HG02571 (cell line): ENCODE measurements at regions not wholly inside any gene's neighbourhood (a gene's known extent, or its start where the extent isn't known, plus 50 kb on each side); places are given as distances from the start of the nearest gene placed in this dataset.

Experiments used
- ATAC-seq: cut with Tn5 transposase; IDR thresholded peaks from one replicate; pipeline ENCODE4 v1.9.1; 2021; ENCODE audit warnings: mild to moderate bottlenecking, moderate library complexity; ENCODE audit not compliant: unreplicated experiment

DNA sequence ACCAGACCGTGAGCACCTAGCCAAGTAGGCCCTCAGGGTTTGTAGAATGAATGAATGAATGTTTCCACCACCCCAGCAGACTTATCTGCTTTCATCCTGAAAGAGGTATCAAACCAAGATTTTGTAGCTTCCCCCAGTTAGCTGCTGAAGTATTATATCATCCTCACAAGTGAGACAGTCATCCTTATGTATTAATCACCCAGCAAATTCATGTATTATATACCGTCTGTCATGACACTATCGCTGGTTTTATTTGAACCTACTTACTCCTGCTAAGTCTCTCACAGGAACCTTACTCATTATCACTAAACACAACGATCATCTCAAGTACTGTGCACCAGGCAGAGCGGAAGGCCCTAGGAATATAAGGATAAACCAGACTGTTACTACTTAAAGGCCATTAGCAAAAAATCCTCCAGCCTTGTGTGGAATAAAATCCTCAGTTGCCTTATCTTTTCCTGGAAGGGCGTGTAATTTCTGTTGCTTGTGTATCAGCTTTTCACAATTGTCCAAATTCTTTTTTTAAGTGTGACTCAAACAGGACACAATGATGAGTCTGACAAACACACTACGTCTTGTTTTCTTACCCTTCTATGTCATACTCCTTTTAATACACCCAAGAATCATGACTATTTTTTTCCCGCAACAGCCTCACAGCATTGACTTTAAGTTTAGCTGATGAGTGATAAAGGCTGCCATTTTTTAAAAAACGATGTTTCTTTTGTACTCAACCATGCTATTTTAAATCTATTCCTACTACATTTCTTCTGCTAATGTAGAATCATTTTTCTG lies 176.1 kb upstream of the KLF14 start:
- ATAC-seq, result no peak

DNA sequence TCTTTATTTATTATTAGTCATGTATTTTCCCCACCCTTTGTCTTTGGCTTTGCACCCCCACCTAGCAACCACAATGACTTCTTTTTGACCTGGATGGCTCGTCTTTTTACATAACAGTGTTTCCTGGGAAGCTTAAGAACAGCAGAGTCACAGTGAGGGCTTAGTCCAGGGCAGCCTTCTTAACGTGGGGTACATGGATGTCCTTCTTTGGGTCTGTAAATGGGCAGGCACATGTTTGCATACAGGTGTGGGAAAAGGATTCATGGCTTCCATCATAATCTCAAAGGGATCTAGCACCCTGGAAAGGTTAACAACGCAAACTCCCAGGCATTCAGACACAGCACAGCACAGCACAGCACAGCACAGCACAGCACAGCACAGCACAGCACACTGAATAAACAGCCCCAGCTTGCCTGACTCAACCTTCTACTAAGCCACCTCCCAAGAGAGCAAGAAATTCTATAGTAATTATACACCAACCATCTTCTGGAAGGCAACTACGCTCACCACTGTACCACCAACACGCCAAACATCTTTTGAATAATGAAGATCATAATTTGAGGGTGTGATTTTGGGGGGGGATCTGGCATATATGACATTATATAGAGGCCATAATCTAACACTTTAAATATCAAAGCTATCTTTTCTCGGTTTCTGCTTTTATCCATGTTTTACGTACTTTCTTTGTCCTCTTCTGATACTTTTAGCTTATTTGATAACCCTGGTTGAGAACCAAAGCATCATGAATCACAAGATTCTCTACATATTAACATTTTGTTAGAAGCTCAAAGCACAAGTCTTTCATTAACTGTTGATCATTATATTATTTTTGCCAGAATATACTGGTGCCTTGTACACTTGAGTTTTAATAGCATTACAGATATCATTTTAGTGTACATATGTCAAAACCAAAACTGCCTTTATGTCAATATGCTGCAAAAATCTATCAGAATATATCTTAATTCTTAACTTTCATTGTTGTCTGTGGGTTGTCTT lies 177.2 kb upstream of the KLF14 start:
- ATAC-seq, result no peak

DNA sequence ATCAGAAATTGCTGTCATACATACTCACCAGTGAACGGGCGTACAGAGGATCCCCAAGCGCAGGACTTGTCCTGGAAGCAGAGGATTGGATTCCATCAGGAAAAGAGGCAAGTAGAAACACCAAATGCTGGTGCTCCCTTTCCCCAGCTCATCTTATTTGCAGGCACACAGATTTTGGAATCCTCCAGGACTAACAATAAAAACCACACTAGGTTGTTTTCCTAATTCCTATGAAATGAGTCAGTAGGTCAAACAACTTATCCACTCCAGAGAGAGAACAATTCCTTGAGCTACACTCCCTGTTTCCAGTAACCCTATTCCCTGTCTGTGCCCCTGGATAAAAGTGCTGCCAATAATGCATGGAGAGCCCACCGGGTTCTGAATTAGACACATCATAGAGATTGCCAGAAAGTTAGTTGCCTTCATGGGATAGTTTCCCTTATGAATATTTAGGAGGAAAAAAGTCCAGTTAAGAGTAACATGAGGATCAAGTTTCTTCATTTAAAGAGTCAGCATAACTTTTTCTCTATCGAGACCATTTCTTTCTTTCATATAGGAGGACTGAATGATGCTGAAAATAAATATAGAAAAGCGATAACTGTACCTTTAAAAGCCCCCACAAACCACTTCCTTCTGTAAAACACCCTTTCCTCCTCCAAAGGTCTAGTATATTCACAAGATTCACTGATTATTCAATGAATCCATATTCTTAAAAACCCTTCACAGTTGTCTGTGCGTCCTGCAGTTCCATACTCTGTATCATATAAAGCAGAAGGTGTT lies 178.3 kb upstream of the KLF14 start:
- no peak for ATAC-seq

DNA sequence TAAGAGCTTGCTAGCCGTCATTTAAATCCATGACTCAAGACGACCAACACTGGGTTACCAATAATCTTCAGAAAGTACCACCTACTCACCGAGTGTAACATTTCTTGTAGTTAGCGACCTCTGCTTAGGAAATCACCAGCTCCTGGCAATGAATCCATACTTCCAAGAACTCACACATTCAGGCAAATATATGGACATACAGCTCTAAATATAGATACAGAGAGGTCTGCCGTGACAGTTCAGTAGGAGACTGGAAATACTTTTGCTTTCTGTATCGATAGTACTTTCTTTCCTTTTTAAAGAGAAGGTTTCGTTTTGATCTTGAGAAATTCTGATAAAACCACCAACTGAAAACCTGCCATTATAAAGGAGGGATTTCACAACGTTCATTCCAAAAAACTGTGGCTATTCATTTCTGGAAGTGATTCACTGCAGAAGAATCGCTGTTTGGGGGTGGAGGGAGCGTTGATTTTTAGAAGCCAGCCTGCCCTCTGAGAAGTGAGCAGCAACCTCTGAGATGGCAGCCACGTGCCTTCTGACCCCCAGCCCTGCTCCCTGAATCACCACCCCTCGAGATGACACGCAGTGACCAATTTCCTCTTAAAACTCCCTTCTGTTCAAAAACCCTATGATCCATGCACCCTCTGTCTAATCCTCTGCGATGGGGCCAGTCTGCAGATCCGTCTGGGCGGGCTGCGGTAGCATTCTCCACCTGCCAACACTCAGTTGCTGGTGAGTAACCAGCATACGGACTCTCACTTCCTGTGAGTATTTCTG lies 179.0 kb upstream of the KLF14 start:
- ATAC-seq, result peak; percentile 84

DNA sequence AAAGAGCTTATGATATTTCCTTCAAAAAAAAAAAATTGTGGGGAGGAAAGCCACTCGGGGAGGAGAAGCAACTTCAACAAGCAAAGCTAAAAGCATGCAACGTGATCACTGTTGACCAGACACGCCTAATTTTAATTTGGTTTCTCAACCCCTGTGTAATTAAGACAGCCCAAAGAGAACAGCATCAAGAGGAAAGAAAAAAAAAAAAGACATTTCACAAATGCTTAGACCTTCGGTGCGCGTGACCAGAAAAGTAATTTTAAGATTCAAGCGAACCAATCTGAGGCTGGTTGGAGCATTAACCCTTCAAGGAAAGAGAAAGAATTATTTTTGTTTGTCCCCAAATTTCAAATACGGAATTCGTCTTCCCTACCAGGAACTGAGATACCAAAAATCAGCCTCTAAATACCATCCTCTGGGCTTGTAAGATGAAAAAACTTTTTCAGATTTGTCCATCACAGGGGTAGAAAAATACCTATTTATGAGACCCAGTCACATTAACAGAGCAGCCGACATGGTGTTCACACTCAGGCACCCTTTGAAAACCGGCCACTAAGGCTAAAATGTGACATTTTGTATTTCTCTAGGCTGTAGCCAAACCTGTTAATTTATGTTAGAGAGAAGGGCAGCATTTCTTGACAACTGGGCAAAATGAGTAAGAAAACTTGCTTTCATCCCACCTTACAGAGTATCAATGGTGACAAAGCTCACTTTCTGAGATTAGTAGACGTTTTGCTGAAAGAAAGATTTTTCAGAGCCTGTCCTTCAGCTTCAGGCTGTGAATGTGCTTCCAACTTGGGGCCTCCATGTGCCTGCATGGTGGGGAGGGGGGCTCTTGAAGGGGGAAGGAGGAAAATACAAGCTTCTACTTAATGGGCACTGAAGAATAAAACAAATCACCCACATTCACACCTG lies 179.9 kb upstream of the KLF14 start:
- ATAC-seq, result no peak

DNA sequence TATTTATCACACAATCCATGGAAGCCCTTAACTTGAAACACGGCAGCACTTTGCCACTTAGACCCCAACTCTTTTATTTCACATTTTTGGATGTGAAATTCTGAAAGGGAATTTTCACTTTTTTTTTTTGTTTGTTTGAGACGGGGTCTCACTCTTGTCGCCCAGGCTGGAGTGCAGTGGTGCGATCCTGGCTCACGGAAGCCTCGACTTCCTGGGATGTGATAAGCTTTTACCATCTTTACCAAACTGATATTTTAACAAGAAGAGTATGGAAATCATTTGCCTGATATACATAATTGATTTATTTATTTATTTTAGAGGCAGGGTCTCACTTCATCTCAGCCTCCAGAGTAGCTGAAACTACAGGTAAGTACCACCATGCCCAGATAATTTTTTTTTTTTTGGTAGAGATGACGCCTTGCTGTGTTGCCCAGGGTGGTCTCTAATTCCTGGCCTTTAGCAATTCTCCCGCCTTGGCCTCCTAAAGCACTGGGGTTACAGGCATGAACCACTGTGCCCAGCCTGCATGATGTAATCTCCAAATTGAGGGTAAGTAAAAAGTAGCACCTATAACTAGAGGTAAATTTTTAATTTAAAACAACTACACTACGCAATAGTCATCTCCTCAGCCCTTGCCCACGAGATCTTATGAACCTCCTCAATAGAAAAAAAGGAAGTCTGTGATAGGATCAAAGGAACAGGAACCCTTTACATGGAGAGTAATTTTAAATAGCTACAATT lies 180.7 kb upstream of the KLF14 start:
- ATAC-seq, result no peak

DNA sequence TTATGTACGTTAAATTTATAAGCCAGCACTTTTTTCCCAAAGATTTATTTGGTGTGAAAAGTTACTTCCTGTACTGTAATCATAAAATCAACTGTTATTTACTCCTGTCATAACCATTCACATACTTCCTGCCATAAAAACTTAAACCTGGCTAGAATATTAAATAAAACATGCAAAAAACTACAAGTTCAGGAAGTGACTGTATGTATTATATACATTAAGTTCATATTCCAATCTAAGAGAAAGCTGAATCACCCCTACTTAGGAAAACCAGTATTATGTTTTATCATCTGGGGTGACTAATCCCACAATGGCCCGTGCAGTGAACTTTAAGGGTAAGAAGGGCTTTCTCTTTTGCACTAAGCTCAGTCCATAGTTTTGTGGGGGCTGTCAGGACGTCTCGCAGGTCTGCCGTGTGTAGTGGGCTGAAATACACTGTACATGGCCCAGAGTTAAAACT lies 183.7 kb upstream of the KLF14 start:
- no peak for ATAC-seq

DNA sequence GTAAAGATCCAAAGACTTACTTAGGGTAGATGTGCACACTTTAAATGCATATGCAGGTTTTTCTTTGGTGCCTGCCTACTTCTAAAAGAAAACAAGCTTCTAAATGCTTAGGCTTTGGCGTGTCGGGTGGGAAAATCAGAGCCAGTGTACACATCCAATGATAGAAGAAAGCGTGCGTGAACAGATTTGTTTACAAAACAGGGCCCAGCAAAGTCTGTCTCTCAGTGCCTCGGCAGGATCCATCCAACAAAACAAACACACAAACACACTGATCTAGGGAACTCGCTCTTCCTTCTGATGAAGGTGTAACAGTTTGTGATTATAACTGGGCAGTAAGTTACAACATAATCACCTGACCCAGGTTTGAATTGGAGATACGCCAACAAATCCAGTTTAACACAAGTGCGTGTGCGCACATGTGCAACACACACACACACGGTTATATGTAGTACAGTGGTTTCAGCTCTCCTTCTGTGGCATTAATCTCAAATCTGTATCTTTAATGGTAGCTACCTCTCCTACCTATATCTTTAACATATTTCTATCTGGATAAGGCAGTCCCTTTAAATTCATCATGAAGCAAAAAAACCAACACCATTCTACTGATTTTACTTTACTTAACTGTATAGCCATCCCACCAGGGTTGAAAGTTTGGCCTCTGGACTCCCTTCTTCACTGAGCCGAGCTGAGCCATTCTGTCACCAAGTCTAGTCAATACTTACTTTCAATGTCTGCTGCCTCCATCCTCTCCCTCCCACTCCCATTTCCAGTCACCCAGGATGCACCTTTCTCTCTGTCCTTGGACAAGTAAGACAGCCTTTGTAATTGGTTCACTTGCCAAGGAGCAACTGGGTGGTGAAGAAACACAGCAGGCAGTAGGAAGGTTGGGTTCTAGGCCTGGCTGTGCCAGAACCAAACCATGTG lies 184.4 kb upstream of the KLF14 start:
- ATAC-seq, result no peak

DNA sequence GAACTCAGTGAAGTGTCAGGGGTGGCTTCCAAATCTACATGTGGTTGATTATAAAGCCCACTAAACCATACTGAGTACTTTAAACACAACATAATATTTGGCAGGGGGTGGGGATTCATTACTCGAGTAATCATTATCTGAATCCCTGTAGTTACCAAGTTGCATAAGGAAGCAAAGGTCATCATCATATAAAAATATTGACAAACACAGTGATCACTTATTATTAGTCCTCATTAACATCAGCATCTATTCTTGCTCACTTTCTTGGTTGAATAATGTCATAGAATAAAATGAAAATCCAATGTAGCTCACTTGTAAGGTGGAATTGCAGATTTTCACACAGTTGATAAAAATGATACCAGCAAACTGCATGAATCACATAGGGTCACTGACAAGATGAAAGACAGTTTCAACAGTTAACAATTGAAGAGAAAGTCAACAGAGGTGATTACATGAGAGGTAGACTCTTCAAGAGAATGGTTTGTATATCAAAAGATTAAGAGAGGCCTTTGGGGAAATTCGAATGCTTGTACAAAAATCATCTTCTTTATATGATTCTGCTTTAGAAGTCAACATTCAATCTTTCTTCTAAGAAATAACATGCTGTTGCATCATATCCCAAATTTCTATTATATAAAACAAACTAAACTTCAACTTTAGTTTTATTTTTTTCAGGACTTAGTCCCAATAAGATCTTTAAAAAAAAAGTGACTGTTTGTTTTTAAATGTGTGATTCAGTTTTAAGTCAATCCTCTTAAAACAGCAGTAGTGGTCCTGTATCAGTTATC lies 185.5 kb upstream of the KLF14 start:
- no peak for ATAC-seq

DNA sequence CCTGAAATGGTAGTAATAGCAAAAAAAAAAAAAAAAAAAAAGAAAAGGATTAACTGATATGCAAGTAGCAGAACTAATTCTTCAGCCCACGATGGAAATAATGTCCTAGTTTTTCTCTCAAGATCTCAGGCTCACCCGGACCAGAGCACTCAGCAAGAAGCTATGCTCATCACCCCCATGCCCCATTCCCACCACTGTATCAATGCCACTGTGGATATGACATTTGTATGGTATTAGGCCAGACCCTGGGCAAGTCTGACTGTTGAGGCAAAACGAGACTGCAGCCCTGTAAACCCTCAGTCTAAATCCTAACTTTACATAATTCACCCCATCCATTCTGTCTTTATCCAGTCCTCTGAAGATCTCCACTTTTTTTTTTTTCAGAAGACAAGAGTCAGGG lies 186.1 kb upstream of the KLF14 start:
- ATAC-seq, result no peak

DNA sequence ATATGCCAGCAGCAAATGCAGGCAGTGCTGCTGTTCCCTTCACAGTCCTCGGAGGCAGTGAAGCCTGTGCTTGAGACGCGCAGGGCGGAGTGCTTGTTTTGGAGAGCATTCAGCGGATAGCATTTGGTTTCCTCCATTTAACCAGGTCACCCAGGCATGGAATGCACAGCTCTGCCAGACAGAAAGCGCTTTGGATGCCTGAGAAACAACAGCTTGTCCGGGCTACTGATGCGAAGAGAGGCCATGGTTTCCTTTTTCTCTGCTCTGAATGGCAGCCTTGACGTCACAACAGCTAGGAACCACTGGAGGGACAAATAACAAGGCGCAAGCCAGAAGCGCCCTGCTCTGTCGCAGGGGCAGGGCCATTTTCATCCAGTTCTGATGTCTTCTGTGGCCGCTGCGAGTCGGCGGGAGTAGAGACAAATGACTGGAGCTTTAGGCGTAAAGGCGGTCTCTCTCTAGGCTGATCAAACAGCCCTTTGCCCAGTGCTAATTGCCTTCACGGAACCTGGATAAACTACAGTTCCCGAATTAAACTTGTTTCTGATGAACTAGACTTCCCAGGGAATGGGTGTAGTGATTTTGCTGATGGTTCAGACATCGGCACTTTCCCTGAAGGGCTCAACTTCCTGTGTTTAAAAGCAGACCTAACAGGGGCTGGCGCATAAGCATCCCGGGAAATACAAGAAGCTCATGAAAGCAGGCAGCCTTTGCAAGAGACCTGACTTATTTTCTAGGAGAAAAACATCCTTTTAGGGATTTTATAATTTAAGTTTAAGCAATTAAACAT lies 187.6 kb upstream of the KLF14 start:
- no peak for ATAC-seq

DNA sequence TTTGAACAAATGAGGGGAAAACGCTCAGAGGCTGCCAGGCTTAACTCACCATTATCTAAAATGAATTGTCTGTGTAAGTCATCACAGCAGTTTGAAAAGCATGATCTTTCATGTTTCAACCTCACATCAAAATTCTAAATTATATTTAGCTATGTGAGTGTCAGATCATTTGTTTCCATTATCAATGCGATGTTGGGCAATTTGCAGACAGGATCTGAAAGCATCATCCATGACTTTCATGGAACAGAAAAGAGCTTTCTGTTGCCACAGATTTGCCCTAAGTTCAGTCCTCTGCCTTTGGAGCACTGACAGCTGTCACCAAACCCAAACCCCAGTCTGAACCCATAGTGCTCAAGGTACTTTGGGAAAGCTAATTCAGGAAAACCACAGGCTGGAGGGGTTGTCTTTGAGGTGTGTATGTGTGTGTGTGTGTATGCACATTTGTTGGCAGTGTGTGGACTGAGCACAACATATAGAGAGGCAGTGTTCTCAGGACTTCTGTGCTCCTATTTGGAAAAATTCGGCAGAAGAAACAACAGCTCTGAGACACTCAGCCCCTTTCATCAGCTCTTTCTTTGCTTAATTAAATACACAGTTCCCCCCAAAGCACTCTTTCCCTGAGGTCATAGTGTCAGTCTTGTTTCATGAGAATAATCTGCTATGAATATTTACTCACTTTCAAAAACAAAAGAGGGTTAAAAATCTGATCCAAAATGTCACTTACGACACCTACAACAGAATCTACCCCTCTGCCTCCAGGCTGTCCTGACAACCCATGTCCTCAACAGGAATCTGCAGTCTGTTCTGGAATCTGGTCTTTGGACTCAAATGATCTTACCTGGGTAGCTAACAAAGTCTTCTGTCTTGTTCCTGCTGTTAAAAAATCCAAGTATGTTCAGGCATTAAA lies 188.5 kb upstream of the KLF14 start:
- no peak for ATAC-seq

DNA sequence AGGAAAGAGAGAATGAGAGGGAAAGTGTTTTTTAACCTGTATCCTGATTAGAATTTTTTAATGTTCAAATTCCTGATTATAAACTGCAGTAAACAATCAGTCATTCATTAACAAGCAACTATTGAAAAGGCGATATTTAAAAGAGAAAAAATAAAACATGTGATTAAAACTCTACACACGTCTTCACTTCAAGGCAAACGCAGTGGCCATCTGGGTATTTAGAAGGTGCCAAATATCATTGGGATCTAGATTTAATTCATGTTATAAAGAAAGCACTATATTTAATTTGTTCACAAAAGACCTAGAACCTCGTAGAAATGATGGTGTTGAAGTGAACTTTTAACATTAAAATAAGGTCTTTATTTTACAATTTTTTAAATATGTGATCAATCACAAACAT lies 189.4 kb upstream of the KLF14 start:
- ATAC-seq, result no peak

DNA sequence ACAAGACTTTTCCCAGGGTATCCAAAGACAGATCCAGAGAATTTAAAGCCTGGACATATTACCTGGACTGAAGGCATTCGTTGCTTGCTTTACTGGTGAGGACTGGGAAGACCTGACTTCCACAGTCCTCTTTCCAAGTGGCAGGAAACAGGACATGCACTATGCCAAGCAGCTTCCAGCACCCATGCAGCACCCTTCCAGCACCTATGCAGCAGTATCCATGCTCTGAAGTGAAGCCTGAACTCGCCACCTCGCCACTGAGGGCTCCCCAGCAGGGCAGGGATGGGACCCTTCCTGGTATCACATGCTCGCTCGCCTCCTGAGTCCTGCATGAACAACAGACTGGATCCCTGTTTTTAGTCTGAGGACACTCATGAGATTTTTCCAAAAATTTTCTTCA lies 189.9 kb upstream of the KLF14 start:
- ATAC-seq, result no peak
